Kidney (tissue), 13 donors: ENCODE measurements at regions not wholly inside any gene's neighbourhood (a gene's known extent, or its start where the extent isn't known, plus 50 kb on each side); places are given as distances from the start of the nearest gene placed in this dataset.

Experiments used
- DNase-seq, 5 donors: peaks; one replicate each; pipeline ENCODE4 v3.0.0-alpha.2; 2013 to 2020
- FAIRE-seq: peaks from 2 replicates; lab custom pipeline; 2012; peaks lifted over from hg19 to GRCh38; lab: Jason Lieb, UNC
- H3K27ac ChIP-seq, 2 donors: one replicate each; pipeline ENCODE4 v1.7.0; 2013; ENCODE audit warnings: low read depth in 2 of 2, low read length in 2 of 2, inconsistent platforms in 1 of 2
- H3K27me3 ChIP-seq: one replicate; pipeline ENCODE4 v1.7.1; 2013; ENCODE audit warnings: low read length, inconsistent platforms; ENCODE audit not compliant: control insufficient read depth, insufficient read depth
- H3K36me3 ChIP-seq, 3 donors: one replicate each; pipeline versions ENCODE4 v1.7.0 to v1.7.1; 2013; ENCODE audit warnings: low read length in 3 of 3, control low read depth in 1 of 3, inconsistent platforms in 1 of 3; ENCODE audit not compliant: insufficient read depth in 3 of 3, control insufficient read depth in 2 of 3
- H3K4me1 ChIP-seq, 3 donors: one replicate each; pipeline versions ENCODE4 v1.7.0 to v1.7.1; 2013; ENCODE audit warnings: low read length in 3 of 3, inconsistent platforms in 1 of 3, low read depth in 1 of 3; ENCODE audit not compliant: control insufficient read depth in 2 of 3, insufficient read depth in 2 of 3
- H3K4me3 ChIP-seq, 3 donors: one replicate each; pipeline versions ENCODE4 v1.7.0 to v1.8.1; 2013; ENCODE audit warnings: low read length in 3 of 3, control low read depth in 1 of 3, inconsistent platforms in 1 of 3
- H3K9ac ChIP-seq, 3 donors: one replicate each; pipeline versions ENCODE4 v1.7.0 to v1.7.1; 2013; ENCODE audit warnings: low read length in 3 of 3, control low read depth in 1 of 3, inconsistent platforms in 1 of 3
- H3K9me3 ChIP-seq, 3 donors: one replicate each; pipeline versions ENCODE4 v1.7.0 to v1.7.1; 2013; ENCODE audit warnings: low read length in 3 of 3, control low read depth in 1 of 3, inconsistent platforms in 1 of 3; ENCODE audit not compliant: control insufficient read depth in 2 of 3, insufficient read depth in 1 of 3
- intact Hi-C: fragments of 100-400 bp; cut with DNase I; formaldehyde crosslinking; loops from one replicate; pipeline ENCODE4 v1.11.1; 2022
- TF ChIP-seq, protein P1 (sequence below): IDR thresholded peaks from 3 replicates; pipeline ENCODE4 v1.5.1; 2012; ENCODE audit warnings: mild to moderate bottlenecking, moderate library complexity, borderline replicate concordance; ENCODE audit not compliant: insufficient read depth; ENCODE audit errors: extremely low read depth
- donor health status: control.
- donor health status: control.
- donor health status: control.
- donor health status: control.
- donor health status: control.
- donor health status: DM: yes; HTN: yes; CAD: no.
- donor health status: Normal renal cell carcinoma (clear cell type).

DNA sequence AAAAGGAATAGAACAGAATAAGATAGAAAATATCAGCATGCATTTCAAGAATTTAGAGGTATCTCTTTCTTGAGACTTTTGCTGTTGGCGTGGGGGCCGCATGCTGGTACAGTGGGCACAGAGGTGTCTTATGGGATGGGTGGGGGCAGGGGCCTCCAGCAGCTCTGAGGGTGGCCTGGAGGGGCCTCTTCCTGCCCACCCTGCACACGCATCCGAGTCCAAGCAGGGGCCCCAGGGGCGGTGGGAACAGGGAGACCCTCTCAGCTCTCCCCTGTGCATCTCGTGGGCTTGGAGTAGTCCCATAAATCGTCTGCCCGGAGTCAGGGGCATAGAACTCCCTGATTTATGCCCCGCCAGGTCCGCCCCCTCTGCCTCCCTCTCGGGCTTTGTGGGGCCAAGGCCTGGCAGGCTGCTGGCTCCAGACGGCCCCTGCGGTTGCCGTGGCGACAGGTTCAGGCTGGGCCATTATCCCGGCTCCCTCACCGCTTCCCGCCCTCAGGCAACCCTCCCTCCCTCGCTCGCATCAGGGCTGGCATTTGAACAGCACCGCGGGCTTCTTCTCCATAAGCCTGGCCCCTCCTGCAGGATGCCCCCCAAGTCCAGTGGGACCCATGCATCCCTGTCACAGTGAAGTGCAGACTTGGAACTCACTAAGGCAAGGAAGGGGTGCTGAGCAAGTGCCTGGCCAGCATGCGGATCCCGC is 133.2 kb upstream of the ZBTB40 start:
- H3K9ac ChIP-seq: no peak overlapping the region
- H3K27me3 ChIP-seq: no peaks in the 10 kb centered on the region
- no peak overlapping the region for H3K27ac ChIP-seq
- no peaks in the 10 kb centered on the region for H3K9me3 ChIP-seq
- TF ChIP-seq, protein P1, sequence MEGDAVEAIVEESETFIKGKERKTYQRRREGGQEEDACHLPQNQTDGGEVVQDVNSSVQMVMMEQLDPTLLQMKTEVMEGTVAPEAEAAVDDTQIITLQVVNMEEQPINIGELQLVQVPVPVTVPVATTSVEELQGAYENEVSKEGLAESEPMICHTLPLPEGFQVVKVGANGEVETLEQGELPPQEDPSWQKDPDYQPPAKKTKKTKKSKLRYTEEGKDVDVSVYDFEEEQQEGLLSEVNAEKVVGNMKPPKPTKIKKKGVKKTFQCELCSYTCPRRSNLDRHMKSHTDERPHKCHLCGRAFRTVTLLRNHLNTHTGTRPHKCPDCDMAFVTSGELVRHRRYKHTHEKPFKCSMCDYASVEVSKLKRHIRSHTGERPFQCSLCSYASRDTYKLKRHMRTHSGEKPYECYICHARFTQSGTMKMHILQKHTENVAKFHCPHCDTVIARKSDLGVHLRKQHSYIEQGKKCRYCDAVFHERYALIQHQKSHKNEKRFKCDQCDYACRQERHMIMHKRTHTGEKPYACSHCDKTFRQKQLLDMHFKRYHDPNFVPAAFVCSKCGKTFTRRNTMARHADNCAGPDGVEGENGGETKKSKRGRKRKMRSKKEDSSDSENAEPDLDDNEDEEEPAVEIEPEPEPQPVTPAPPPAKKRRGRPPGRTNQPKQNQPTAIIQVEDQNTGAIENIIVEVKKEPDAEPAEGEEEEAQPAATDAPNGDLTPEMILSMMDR: no peak
- peak; percentile 55 to 94 (median 93) for DNase-seq
- no peaks in the 10 kb centered on the region for H3K4me1 ChIP-seq
- no peak for FAIRE-seq
- H3K36me3 ChIP-seq: no peaks in the 10 kb centered on the region
- no peak overlapping the region for H3K4me3 ChIP-seq
- intact Hi-C loops: no loop called here

DNA sequence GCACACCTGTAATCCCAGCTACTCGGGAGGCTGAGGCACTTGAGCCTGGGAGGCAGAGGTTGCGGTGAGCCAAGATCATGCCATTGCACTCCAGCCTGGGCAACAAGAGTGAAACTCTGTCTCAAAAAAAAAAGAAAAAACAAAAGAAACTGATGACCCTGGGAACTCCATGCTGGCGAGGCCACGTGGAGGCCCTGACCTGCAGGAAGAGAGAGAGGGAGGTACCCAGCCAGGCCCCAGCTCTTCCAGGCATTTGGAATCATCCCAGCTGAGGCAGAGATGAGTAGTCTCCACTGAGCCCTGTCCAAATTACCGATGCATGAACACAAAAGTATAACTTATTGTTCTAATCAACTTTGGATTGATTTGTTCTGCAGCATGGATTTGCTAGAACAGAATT is 132.0 kb upstream of the ZBTB40 start:
- TF ChIP-seq, protein P1: no peak
- peak in 1 of 5 donors; percentile 23 for DNase-seq
- Histone ChIP-seq H3K36me3 (no peaks in the 10 kb centered on the region), H3K9me3 (no peaks in the 10 kb centered on the region), H3K4me3 (no peak overlapping the region), H3K27ac (no peak overlapping the region), H3K9ac (no peak overlapping the region), H3K4me1 (no peaks in the 10 kb centered on the region), H3K27me3 (no peaks in the 10 kb centered on the region)
- intact Hi-C loops: no loop called here
- no peak for FAIRE-seq

DNA sequence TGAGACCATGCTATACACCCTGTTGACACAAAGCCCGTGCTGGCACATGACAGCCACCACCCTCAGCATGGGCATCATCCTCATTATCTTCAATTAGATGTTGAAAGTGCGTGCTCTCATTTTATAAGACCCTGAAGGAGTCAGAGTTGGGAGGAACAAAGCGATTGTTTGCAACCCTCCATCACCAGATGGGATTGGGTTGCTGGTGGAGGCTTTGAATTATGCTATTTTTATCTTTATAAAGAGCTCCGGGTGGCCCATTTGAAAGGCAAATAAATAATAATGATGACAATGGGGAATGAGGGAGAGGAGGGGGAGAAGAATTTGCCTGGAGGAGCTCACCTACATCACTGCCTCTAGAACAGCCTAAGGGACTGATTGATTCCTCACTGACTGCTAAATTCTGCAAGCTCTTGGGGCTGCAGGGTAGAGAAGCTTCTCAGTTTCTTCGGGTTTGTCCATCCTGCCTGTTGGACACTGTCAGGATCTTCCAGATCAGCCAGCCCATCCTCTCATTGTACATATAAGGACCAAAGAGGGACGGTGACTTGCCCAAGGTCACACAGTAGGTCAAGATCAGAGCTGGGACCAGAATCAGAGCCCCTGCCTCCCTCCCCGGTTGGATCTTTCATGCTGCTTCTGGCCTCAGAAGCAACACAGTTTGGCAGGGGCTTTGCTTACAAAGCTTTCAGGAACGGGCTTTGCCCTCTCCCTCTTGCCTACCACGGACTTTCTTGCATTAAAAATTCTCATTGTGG is 130.9 kb upstream of the ZBTB40 start:
- intact Hi-C loops: no loop called here
- Histone ChIP-seq H3K4me1 (no peaks in the 10 kb centered on the region), H3K9ac (no peak overlapping the region), H3K36me3 (no peaks in the 10 kb centered on the region), H3K27ac (no peak overlapping the region), H3K27me3 (no peaks in the 10 kb centered on the region), H3K9me3 (no peaks in the 10 kb centered on the region), H3K4me3 (no peak overlapping the region)
- no peak for FAIRE-seq
- peak in 1 of 5 donors; percentile 6 for DNase-seq
- TF ChIP-seq, protein P1: no peak
